Activated B cell treated with CpG ODN at 0.5 μM for 24 hours (primary cell): ENCODE measurements at regions not wholly inside any gene's neighbourhood (a gene's known extent, or its start where the extent isn't known, plus 50 kb on each side); places are given as distances from the start of the nearest gene placed in this dataset.
"Not testable (repeated sequence)": the region's sequence is repeated elsewhere in the genome, so short reads cannot be mapped to it uniquely, and the experiment has no call there.

Source experiments
- ATAC-seq: fragments of 200-7000 bp; cut with Tn5 transposase; one replicate; pipeline ENCODE4 v1.10.0; 2021; ENCODE audit warnings: low read depth, mild to moderate bottlenecking, moderate library complexity
- CTCF ChIA-PET: fragments of 350-600 bp; sonication (Branson Sonifier 250); formaldehyde crosslinking; loops from one replicate; lab custom pipeline; 2021; ENCODE audit warnings: antibody characterized with exemption; lab: Charles Lee
- POLR2A ChIA-PET: fragments of 350-600 bp; sonication (Branson Sonifier 250); formaldehyde crosslinking; loops from one replicate; lab custom pipeline; 2021; ENCODE audit warnings: antibody characterized with exemption; lab: Charles Lee
- DNase-seq: peaks from one replicate; pipeline ENCODE4 v3.0.0; 2022
- H3K27ac Mint-ChIP-seq: one replicate; pipeline ENCODE4 v1.8.0; 2020; ENCODE audit warnings: mixed read lengths
- H3K27me3 Mint-ChIP-seq: one replicate; pipeline ENCODE4 v1.8.0; 2021; ENCODE audit warnings: mixed read lengths
- H3K36me3 Mint-ChIP-seq: one replicate; pipeline ENCODE4 v1.8.0; 2021; ENCODE audit warnings: low read depth, mixed read lengths
- H3K4me1 Mint-ChIP-seq: one replicate; pipeline ENCODE4 v1.8.0; 2021; ENCODE audit warnings: mixed read lengths
- H3K4me3 Mint-ChIP-seq: one replicate; pipeline ENCODE4 v1.8.0; 2020; ENCODE audit warnings: mild to moderate bottlenecking, mixed read lengths
- H3K9me3 Mint-ChIP-seq: one replicate; pipeline ENCODE4 v1.8.0; 2020; ENCODE audit warnings: mixed read lengths
- intact Hi-C: fragments of 100-400 bp; cut with micrococcal nuclease; formaldehyde crosslinking; loops from one replicate; pipeline ENCODE4 v1.15.1; 2024
- TF ChIP-seq, protein P1 (sequence below): fragments of 200-600 bp; IDR thresholded peaks from one replicate; pipeline ENCODE4 v1.8.0; 2022; ENCODE audit warnings: antibody characterized with exemption, mild to moderate bottlenecking

DNA sequence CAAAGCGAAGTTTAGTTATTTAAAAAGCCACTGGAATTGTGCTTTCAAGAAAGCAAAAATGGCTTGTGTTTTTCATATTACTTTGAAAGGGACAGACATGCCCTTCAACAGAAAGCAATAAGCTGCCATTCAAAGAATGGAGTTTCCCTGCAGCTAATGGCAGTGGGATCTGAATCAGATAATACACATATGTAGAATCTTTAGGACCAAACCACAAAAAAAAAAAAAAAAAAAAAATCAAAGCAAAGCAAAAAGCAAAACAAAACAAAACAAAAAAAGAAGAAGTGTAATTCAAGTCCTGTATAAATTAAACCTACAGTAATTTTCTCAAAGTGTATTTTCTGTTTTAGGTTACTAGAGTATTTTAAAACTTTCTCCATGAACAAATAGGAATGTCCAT is 63.6 kb upstream of the ZNF217 start:
- POLR2A ChIA-PET: interaction anchor here (0.6 to 1.0 kb wide), 4 partner anchors 10 to 261 kb away, joined by 3 to 6 read pairs (median 4); no protein-coding TSS in a partner anchor
- CTCF ChIA-PET: interaction anchor here (1.6 kb wide), 1 partner anchor 259 kb away, joined by 5 read pairs; no protein-coding TSS in a partner anchor
- Mint-ChIP-seq H3K4me3 (peak overlapping the region; percentile 32), H3K36me3 (no peaks in the 10 kb centered on the region), H3K9me3 (no peaks in the 10 kb centered on the region), H3K27me3 (no peaks in the 10 kb centered on the region), H3K4me1 (peaks cover 85% of the 10 kb centered on the region), H3K27ac (peak overlapping the region; percentile 81)
- ATAC-seq (no peak), DNase-seq (no peak)
- intact Hi-C loops: loop anchor here (2.0 to 5.0 kb wide), 3 partner anchors 14 to 285 kb away; no protein-coding TSS in a partner anchor
- TF ChIP-seq, protein P1, sequence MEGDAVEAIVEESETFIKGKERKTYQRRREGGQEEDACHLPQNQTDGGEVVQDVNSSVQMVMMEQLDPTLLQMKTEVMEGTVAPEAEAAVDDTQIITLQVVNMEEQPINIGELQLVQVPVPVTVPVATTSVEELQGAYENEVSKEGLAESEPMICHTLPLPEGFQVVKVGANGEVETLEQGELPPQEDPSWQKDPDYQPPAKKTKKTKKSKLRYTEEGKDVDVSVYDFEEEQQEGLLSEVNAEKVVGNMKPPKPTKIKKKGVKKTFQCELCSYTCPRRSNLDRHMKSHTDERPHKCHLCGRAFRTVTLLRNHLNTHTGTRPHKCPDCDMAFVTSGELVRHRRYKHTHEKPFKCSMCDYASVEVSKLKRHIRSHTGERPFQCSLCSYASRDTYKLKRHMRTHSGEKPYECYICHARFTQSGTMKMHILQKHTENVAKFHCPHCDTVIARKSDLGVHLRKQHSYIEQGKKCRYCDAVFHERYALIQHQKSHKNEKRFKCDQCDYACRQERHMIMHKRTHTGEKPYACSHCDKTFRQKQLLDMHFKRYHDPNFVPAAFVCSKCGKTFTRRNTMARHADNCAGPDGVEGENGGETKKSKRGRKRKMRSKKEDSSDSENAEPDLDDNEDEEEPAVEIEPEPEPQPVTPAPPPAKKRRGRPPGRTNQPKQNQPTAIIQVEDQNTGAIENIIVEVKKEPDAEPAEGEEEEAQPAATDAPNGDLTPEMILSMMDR: no peak

DNA sequence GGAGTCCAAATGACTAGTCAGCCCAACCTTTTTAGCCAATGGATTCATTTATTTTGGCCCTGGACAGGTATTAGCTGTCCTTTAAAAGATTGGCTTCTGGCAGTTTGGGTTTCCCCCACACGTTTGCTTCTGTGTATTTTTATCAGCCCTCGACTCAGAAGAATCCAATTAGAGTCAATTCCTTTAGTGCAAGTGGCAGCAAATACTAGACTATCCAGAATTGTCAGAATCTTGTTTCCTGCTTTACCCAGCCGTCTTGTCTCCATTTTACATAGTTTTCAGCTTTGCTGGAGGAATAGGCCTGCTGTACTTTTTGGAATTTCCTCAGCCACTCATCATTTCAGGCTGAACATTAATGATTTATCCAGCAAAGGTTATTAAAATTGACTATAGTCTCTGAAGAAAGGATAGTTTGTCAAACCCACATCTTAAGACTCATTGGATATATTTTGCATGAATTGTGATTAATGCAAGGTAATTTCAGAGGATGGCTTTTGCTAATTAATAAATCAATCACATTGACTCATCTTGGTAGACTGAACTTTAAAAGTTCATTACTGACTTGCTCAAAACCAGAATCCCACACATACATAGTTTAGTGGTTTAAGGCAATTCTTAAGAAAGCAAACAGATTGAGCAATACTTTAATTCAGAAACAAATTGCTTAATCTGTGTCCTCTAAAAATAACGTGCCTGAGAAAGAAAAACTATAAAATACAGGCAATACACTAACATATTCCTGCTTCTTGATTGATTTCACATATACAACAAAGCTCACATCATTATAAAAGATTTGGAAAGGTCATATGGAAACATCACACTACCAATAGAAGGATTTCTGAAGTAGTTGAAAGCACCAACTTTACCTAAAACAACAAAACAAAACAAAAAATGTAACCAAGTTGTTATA is 62.9 kb upstream of the ZNF217 start:
- ChIA-PET CTCF (interaction anchor here (0.8 to 1.6 kb wide), 2 partner anchors 216 to 260 kb away, joined by 3 to 5 read pairs; no protein-coding TSS in a partner anchor), POLR2A (interaction anchor here (0.6 to 0.8 kb wide), 4 partner anchors 15 to 76 kb away, joined by 3 to 5 read pairs (median 4); no protein-coding TSS in a partner anchor)
- ATAC-seq (no peak), DNase-seq (no peak)
- Mint-ChIP-seq H3K27me3 (no peaks in the 10 kb centered on the region), H3K4me3 (peak overlapping the region; percentile 38), H3K36me3 (no peaks in the 10 kb centered on the region), H3K4me1 (peaks cover 86% of the 10 kb centered on the region), H3K27ac (peak overlapping the region; percentile 81), H3K9me3 (no peaks in the 10 kb centered on the region)
- TF ChIP-seq, protein P1: no peak
- intact Hi-C loops: loop anchor here (2.0 to 5.0 kb wide), 3 partner anchors 14 to 286 kb away; no protein-coding TSS in a partner anchor

DNA sequence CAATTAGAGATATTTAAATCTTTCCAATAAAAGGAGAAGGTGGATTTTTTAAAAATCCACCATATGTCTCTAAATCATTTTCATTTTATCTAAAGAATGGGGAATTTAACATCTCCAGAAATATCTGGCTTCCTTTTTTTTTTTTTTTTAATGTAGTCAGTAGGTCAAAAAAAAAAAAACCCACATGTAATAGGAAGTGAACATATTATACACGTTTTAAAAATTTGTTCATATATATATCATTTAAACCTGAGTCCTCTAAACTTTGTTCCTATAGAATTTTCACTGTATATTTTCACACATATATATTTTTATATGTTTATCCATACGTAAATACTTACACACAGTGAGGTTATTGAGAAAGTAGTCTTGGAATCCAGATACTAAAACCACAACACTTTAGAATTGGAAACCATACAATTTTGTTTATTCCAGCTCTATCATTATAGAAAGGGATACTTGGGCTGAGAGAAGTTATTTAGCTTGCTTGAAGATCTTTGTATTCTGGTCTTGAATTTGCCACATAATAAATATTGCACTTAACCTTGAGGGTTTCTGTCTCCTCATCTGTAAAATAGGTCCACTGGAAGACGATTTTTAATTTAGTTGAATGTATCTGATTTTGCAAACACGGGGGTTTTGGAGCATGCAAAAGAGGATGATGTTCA is 62.1 kb upstream of the ZNF217 start:
- no peaks in the 10 kb centered on the region for H3K36me3 Mint-ChIP-seq
- peaks cover 78% of the 10 kb centered on the region for H3K4me1 Mint-ChIP-seq
- peak overlapping the region; percentile 71 for H3K4me3 Mint-ChIP-seq
- H3K27ac Mint-ChIP-seq: peak overlapping the region; percentile 81
- H3K9me3 Mint-ChIP-seq: no peaks in the 10 kb centered on the region
- CTCF ChIA-PET: interaction anchor here (1.0 kb wide), 1 partner anchor 216 kb away, joined by 3 read pairs; no protein-coding TSS in a partner anchor
- H3K27me3 Mint-ChIP-seq: no peaks in the 10 kb centered on the region
- POLR2A ChIA-PET: interaction anchor here (0.6 to 0.8 kb wide), 3 partner anchors 16 to 53 kb away, joined by 3 to 5 read pairs (median 4); no protein-coding TSS in a partner anchor
- ATAC-seq: no peak
- intact Hi-C loops: loop anchor here (1.0 to 5.0 kb wide), 5 partner anchors 13 to 287 kb away; no protein-coding TSS in a partner anchor
- TF ChIP-seq, protein P1: no peak
- DNase-seq: no peak

DNA sequence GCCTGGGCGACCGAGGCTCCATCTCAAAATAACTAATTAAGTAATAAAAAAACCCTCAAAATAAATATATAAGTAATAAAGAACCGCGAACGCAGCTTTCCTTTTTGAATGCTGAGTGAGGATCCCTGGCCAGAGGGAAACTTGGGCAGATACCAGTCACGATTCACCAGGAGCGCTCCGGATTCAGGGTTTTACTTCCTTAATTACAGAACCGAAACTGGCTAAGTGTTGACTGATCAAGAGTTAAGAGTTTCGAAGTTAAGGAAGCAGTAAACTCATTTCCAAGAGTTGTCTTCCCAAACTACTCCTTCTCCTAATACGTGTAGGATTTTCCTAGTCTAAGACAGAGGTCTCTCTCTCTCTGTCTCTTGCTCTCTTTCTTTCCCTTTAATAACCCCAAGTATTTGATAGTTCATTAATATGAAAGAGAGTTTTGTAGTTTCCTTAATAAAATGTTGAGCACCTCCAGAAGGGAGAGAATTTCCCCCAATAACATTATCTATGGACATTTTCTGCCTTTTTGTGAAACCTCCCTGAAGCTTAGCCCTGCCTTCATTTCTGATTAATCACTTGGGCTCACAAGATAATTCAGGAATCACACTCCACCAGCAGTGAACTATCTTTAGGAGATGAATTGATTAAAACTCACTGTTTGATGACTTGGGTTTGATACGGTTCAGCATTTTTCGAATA is 61.4 kb upstream of the ZNF217 start:
- intact Hi-C loops: loop anchor here (1.0 to 5.0 kb wide), 4 partner anchors 34 to 287 kb away; no protein-coding TSS in a partner anchor
- Mint-ChIP-seq H3K27ac (peak overlapping the region; percentile 81), H3K9me3 (no peaks in the 10 kb centered on the region), H3K36me3 (no peaks in the 10 kb centered on the region), H3K4me1 (peaks cover 72% of the 10 kb centered on the region), H3K27me3 (no peaks in the 10 kb centered on the region), H3K4me3 (peak overlapping the region; percentile 71)
- ATAC-seq (peak; percentile 69), DNase-seq (no peak)
- CTCF ChIA-PET: interaction anchor here (1.0 kb wide), 1 partner anchor 217 kb away, joined by 3 read pairs; no protein-coding TSS in a partner anchor
- POLR2A ChIA-PET: no interaction called here
- TF ChIP-seq, protein P1: no peak

DNA sequence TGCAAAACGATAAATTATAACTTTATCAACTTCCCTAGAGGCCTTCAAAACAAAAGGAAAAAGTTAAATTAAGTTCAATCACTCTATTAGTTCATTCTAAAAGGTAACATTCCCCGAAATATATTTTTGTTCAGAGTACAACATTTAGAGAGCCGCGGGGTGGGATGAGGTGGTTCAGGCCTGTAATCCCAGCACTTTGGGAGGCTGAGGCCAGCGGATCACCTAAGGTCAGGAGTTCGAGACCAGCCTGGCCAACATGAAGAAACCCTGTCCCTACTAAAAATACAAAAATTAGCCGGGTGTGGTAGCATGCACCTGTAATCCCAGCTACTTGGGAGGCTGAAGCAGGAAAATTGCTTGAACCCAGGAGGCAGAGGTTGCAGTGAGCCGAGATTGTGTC is 60.9 kb upstream of the ZNF217 start:
- DNase-seq, H3K36me3 Mint-ChIP-seq, ATAC-seq, H3K9me3 Mint-ChIP-seq, POLR2A ChIA-PET, H3K27me3 Mint-ChIP-seq, CTCF ChIA-PET: not testable (repeated sequence)
- Mint-ChIP-seq H3K4me3 (peak overlapping the region; percentile 71), H3K4me1 (peaks cover 66% of the 10 kb centered on the region), H3K27ac (peak overlapping the region; percentile 61)
- intact Hi-C loops: loop anchor here (2.0 kb wide), 1 partner anchor 34 kb away; no protein-coding TSS in a partner anchor
